Embryonic facial prominence (tissue), 1 donor: ENCODE measurements at regions not wholly inside any gene's neighbourhood (a gene's known extent, or its start where the extent isn't known, plus 50 kb on each side); places are given as distances from the start of the nearest gene placed in this dataset.
"Not testable (repeated sequence)": the region's sequence is repeated elsewhere in the genome, so short reads cannot be mapped to it uniquely, and the experiment has no call there.

Experiments used
- DNase-seq: peaks from one replicate; pipeline ENCODE4 v3.0.0-alpha.2; 2016; ENCODE audit errors: extremely low spot score

GRCh38 chr13:46466074-46466473, 79.0 kb upstream of the RUBCNL start:
- DNase-seq, result not testable (repeated sequence)

DNA sequence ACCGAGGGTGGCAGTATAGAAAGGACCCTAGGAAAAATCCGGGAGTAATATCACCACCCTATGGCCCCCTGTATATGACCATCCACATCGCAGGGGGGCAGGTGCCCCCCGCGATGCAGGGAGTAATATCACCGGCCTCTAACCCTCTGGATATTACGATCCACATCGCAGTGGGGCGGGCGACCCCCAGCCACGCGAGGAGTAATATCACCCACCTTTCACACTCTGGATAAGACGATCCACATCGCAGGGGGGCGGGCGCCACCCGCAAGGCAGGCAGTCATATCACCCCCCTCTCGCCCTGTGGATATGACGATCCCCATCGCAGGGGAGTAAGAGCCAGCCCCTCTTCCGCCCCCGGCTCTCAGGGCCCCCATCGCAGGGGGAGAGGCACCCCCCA, 76.7 kb upstream of the RUBCNL start:
- DNase-seq, result no peak

- DNase-seq, result not testable (repeated sequence)
Measured at GRCh38 chr13:46460223-46460622, 73.2 kb upstream of the RUBCNL start.

DNA sequence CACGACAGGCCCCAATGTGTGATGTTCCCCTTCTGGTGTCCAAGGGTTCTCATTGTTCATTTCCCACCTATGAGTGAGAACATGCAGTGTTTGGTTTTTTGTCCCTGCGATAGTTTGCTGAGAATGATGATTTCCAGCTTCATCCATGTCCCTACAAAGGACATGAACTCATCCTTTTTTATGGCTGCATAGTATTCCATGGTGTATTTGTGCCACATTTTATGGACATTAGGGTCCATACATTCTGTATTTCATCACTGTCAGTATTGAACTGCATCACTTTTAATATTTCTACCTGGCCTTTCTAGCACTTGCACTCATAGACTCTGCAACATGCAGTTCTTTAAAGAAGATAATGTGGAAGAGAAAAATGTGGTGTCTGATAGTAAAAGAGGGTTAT, 70.2 kb upstream of the RUBCNL start:
- not testable (repeated sequence) for DNase-seq

- DNase-seq, result not testable (repeated sequence)
Measured at GRCh38 chr13:46455924-46456323, 68.9 kb upstream of the RUBCNL start.

DNA sequence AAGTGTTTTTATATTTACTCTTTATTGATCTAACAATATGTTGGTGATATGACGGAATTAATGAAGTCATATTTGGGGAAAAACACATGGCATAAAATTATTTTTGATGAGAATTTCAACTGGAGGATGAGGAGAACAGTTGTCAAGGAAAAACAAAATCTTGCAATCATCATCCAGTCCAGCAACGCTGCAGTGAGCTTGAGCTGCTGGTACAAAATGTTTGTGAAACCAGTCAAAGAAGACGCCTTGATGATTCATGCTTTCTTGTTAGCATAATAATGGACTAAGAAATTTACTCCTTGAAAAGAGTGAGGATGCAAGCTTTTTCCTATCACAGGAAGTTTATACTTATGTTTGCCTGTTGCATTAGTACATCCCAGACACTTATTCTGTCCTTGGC, 64.1 kb upstream of the RUBCNL start:
- not testable (repeated sequence) for DNase-seq

DNA sequence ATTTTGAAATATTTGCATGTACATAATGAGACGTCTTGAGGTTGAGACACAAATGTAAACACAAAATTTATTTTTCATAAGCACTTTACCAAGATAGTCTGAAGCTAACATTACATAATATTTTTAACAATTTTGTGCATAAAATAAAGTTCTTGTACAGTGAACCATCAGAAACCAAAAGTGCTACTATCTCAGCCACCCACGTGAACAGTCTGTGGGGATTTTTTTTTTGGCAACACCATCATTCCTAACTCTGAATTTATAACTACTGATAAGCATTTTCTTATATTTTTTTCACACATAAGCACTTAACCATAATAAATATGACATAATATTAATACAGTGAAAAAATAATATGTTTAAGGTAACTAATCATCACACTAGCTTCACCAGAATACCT, 62.9 kb upstream of the RUBCNL start:
- not testable (repeated sequence) for DNase-seq

GRCh38 chr13:46448148-46448547, 61.1 kb upstream of the RUBCNL start:
- not testable (repeated sequence) for DNase-seq

- not testable (repeated sequence) for DNase-seq
Measured at GRCh38 chr13:46437808-46438404, 50.9 kb upstream of the RUBCNL start.
